ENCODE measurements at regions not wholly inside any gene's neighbourhood (a gene's known extent, or its start where the extent isn't known, plus 50 kb on each side); places are given as distances from the start of the nearest gene placed in this dataset.
"Not testable (repeated sequence)": the region's sequence is repeated elsewhere in the genome, so short reads cannot be mapped to it uniquely, and the experiment has no call there.

DNA sequence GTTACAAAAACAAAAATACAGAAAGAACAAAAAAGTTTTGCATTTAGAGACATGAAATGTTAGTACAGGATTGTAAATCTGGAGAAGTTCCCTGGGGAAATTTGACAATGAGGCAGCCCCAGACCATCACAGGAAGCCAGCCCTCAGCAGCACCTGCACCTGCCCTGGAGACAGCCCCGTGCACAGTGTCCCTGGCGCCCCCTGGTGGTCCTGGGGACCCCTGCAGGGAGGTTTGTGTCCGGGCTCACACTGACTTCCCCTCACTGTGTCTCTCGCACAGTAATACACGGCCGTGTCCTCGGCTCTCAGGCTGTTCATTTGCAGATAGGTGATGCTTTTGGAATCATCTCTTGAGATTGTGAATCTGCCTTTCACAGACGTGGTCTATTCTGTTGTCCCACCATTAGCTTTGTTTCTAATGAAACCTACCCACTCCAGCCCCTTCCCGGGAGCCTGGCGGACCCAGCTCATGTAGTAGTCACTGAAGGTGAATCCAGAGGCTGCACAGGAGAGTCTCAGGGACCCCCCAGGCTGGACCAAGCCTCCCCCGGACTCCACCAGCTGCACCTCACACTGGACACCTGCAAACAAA lies 1248.6 kb downstream of the TMEM121 start:
- not testable (repeated sequence) for FAIRE-seq

DNA sequence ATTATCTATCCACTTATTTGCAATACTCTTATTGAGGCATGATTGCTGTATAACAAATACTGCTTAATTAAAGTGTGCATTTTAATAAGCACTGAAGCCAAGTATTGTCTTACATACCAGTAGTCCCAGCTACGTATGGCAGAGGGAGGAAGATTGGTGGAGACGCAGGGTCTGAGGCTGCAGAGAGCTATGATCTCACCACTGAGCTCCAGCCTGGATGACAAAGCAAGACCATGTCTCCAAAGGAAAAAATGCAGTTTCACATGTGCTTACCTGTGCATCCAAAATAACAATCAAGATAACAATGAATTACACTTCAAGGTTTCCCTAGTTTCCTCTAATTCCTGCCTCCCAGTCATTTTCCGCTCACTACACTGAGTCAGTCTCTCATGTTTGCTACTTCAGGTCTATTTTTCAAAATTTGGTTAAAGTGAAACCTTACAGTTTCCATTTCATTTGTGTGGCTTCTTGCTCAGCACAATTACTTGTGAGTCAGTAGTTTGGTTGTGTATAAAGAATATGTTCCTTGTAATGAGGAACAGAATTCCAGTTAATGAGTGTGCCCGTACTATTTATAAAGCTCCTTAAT lies 1250.1 kb downstream of the TMEM121 start:
- TF ChIP-seq FOS (IDR thresholded peaks at IDR 0.05; ENCODE audit: borderline replicate concordance, insufficient read depth, low read length) (no peak), MYC (IDR thresholded peaks at IDR 0.05; ENCODE audit: low read depth, low read length) (no peak), GATA2 (IDR thresholded peaks at IDR 0.05; ENCODE audit: insufficient read depth, insufficient read length, low read depth, low read length) (no peak), POLR2A (IDR thresholded peaks at IDR 0.05; ENCODE audit: low read depth, low read length) (no peak), JUN (IDR thresholded peaks at IDR 0.05; ENCODE audit: borderline replicate concordance, insufficient read depth, insufficient read length, low read depth) (no peak), POLR2AphosphoS5 (IDR thresholded peaks at IDR 0.05; ENCODE audit: insufficient read depth, low read depth, low read length) (no peak), EZH2 (IDR thresholded peaks at IDR 0.05; ENCODE audit: borderline replicate concordance, low read depth, low read length, severe bottlenecking) (no peak)
- TF ChIP-seq, protein P1, sequence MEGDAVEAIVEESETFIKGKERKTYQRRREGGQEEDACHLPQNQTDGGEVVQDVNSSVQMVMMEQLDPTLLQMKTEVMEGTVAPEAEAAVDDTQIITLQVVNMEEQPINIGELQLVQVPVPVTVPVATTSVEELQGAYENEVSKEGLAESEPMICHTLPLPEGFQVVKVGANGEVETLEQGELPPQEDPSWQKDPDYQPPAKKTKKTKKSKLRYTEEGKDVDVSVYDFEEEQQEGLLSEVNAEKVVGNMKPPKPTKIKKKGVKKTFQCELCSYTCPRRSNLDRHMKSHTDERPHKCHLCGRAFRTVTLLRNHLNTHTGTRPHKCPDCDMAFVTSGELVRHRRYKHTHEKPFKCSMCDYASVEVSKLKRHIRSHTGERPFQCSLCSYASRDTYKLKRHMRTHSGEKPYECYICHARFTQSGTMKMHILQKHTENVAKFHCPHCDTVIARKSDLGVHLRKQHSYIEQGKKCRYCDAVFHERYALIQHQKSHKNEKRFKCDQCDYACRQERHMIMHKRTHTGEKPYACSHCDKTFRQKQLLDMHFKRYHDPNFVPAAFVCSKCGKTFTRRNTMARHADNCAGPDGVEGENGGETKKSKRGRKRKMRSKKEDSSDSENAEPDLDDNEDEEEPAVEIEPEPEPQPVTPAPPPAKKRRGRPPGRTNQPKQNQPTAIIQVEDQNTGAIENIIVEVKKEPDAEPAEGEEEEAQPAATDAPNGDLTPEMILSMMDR (IDR thresholded peaks at IDR 0.05; ENCODE audit: extremely low read depth in 1 of 2, insufficient read depth in 1 of 2, low read depth in 1 of 2, low read length in 2 of 2) = no peak
- TF ChIP-seq, protein P2, sequence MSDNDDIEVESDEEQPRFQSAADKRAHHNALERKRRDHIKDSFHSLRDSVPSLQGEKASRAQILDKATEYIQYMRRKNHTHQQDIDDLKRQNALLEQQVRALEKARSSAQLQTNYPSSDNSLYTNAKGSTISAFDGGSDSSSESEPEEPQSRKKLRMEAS (IDR thresholded peaks at IDR 0.05; ENCODE audit: insufficient read depth, insufficient read length) = no peak
- H3K27me3 ChIP-seq (ENCODE audit: control insufficient read depth in 2 of 2, insufficient read depth in 2 of 2, low read length in 2 of 2) = no peaks in the 10 kb centered on the region
- no peak overlapping the region for H3K9ac ChIP-seq (replicated peaks; ENCODE audit: extremely low read depth, insufficient read depth, low read length)
- FAIRE-seq (no peak), DNase-seq (ENCODE audit: low read depth, low spot score) (no peak)
- no peak overlapping the region for H3K4me2 ChIP-seq (ENCODE audit: insufficient read depth, low read length)
- H3K4me1 ChIP-seq (ENCODE audit: control insufficient read depth, extremely low read depth, insufficient read depth, low read length) = no peaks in the 10 kb centered on the region
- H3K9me1 ChIP-seq (replicated peaks; ENCODE audit: control insufficient read depth, extremely low read depth, insufficient read depth, low read length) = no peaks in the 10 kb centered on the region
- POLR2A ChIA-PET = no interaction called here
- intact Hi-C loops (cut with micrococcal nuclease) = no loop called here
- no peak overlapping the region for H2AFZ ChIP-seq (ENCODE audit: low read depth, low read length)
- no TSS peak for BruUV-seq (replicated peaks)
- CTCF ChIA-PET = no interaction called here
- no peaks in the 10 kb centered on the region for H3K36me3 ChIP-seq (ENCODE audit: control insufficient read depth in 2 of 2, extremely low read depth in 1 of 2, insufficient read depth in 2 of 2, low read length in 2 of 2)
- no peak overlapping the region for H3K27ac ChIP-seq (ENCODE audit: insufficient read depth, low read depth, low read length)
- H4K20me1 ChIP-seq (replicated peaks; ENCODE audit: control insufficient read depth, extremely low read depth, insufficient read depth, low read length) = no peaks in the 10 kb centered on the region
- dilution Hi-C loops (cut with MboI; ENCODE audit: extremely low pct_ligation_motif_present, low sequenced_read_pairs) = no loop called here
- no peak overlapping the region for H3K4me3 ChIP-seq (replicated peaks in 1 of 3; ENCODE audit: insufficient read depth in 1 of 3, low read depth in 1 of 3, low read length in 3 of 3)
- no peaks in the 10 kb centered on the region for H3K9me3 ChIP-seq (replicated peaks; ENCODE audit: control insufficient read depth, insufficient read depth, low read length)
- H3K79me2 ChIP-seq (ENCODE audit: control insufficient read depth, insufficient read depth, low read length) = no peaks in the 10 kb centered on the region

More for the DNA sequence above, 1248.6 kb downstream of the TMEM121 start:
- H3K9me1 ChIP-seq (replicated peaks; ENCODE audit: control insufficient read depth, extremely low read depth, insufficient read depth, low read length); H4K20me1 ChIP-seq (replicated peaks; ENCODE audit: control insufficient read depth, extremely low read depth, insufficient read depth, low read length); H3K4me3 ChIP-seq (replicated peaks in 1 of 3; ENCODE audit: insufficient read depth in 1 of 3, low read depth in 1 of 3, low read length in 3 of 3); dilution Hi-C loops (cut with MboI; ENCODE audit: extremely low pct_ligation_motif_present, low sequenced_read_pairs); H3K79me2 ChIP-seq (ENCODE audit: control insufficient read depth, insufficient read depth, low read length); DNase-seq (ENCODE audit: low read depth, low spot score); CTCF ChIA-PET; H3K9me3 ChIP-seq (replicated peaks; ENCODE audit: control insufficient read depth, insufficient read depth, low read length); H3K27ac ChIP-seq (ENCODE audit: insufficient read depth, low read depth, low read length); H3K36me3 ChIP-seq (ENCODE audit: control insufficient read depth in 2 of 2, extremely low read depth in 1 of 2, insufficient read depth in 2 of 2, low read length in 2 of 2); H2AFZ ChIP-seq (ENCODE audit: low read depth, low read length); POLR2A ChIA-PET; H3K4me2 ChIP-seq (ENCODE audit: insufficient read depth, low read length); H3K9ac ChIP-seq (replicated peaks; ENCODE audit: extremely low read depth, insufficient read depth, low read length); intact Hi-C loops (cut with micrococcal nuclease); BruUV-seq (replicated peaks); H3K4me1 ChIP-seq (ENCODE audit: control insufficient read depth, extremely low read depth, insufficient read depth, low read length); H3K27me3 ChIP-seq (ENCODE audit: control insufficient read depth in 2 of 2, insufficient read depth in 2 of 2, low read length in 2 of 2): not testable (repeated sequence)

Measured in endothelial cell of umbilical vein (primary cell).